A549 (cell line): ENCODE measurements at regions not wholly inside any gene's neighbourhood (a gene's known extent, or its start where the extent isn't known, plus 50 kb on each side); places are given as distances from the start of the nearest gene placed in this dataset.

Experiments used
- ATAC-seq, 2 experiments: fragments of 200-7000 bp in 1 of 2; fragments of >200 bp in 1 of 2; cut with Nextera tagmentation in 1 of 2; cut with Tn5 transposase in 1 of 2; 3 replicates each; pipeline versions ENCODE4 v1.8.0 to v1.9.1; 2018 to 2020; ENCODE audit warnings: mild to moderate bottlenecking in 1 of 2, moderate library complexity in 1 of 2
- CTCF ChIA-PET: fragments of 300-600 bp; sonication (Branson Sonifier 250); formaldehyde crosslinking; extraction: SDS; loops from one replicate; lab custom pipeline; 2021; ENCODE audit warnings: antibody characterized with exemption, inconsistent platforms; lab: Yijun Ruan, JAX
- POLR2A ChIA-PET: fragments of 350-600 bp; formaldehyde crosslinking; extraction: SDS; loops from one replicate; lab custom pipeline; 2021; ENCODE audit warnings: antibody characterized with exemption, inconsistent platforms; lab: Yijun Ruan, JAX
- DNase-seq, 2 experiments: peaks; one replicate each; pipeline versions ENCODE4 v3.0.0 to v3.0.0-alpha.2; 2011 to 2016; ENCODE audit warnings: low read depth in 1 of 2, low spot score in 1 of 2
- FAIRE-seq: peaks from 2 replicates; lab custom pipeline; 2011; peaks lifted over from hg19 to GRCh38; lab: Jason Lieb, UNC
- H3K27ac ChIP-seq, 2 experiments: fragments of >200 bp; sonication (Bioruptor Twin); formaldehyde crosslinking; 3 replicates each; pipeline ENCODE4 v1.5.1; 2016 to 2017
- H3K4me1 ChIP-seq: fragments of >200 bp; sonication (Bioruptor Twin); formaldehyde crosslinking; 3 replicates; pipeline ENCODE4 v1.6.1; 2016
- H3K4me2 ChIP-seq: fragments of >200 bp; sonication (Bioruptor Twin); formaldehyde crosslinking; 3 replicates; pipeline ENCODE4 v1.6.1; 2016
- H3K4me3 ChIP-seq: fragments of >200 bp; sonication (Bioruptor Twin); formaldehyde crosslinking; 3 replicates; pipeline ENCODE4 v1.5.1; 2016
- H3K9me3 ChIP-seq: fragments of >200 bp; sonication (Bioruptor Twin); formaldehyde crosslinking; 3 replicates; pipeline ENCODE4 v1.6.1; 2016
- CBX2 ChIP-seq: fragments of 200-600 bp; sonication (generic); IDR thresholded peaks from 2 replicates; pipeline ENCODE4 v1.6.1; 2016; ENCODE audit warnings: low read depth, mild to moderate bottlenecking, borderline replicate concordance
- CHD4 ChIP-seq: fragments of 200-600 bp; sonication (generic); IDR thresholded peaks from 2 replicates; pipeline ENCODE4 v1.6.1; 2016; ENCODE audit warnings: antibody characterized with exemption, mild to moderate bottlenecking, borderline replicate concordance
- EP300 ChIP-seq, 2 experiments: fragments of >200 bp; sonication (Bioruptor Twin); formaldehyde crosslinking; IDR thresholded peaks; 2 replicates in 1 of 2; 3 replicates in 1 of 2; pipeline ENCODE4 v1.6.1; 2016 to 2017
- ESRRA ChIP-seq: fragments of 150-350 bp; IDR thresholded peaks from 2 replicates; pipeline ENCODE4 v1.6.1; 2014; ENCODE audit warnings: mild to moderate bottlenecking, low read length, borderline replicate concordance
- FOSB ChIP-seq: fragments of 250-450 bp; sonication (Bioruptor Pico); IDR thresholded peaks from 2 replicates; pipeline ENCODE4 v1.5.0; 2020; ENCODE audit warnings: mild to moderate bottlenecking, moderate library complexity
- HDAC2 ChIP-seq: fragments of 200-600 bp; sonication (generic); IDR thresholded peaks from 2 replicates; pipeline ENCODE4 v1.6.1; 2016
- HEYL ChIP-seq: fragments of 250-450 bp; sonication (Bioruptor Pico); IDR thresholded peaks from 2 replicates; pipeline ENCODE4 v1.8.0; 2021; ENCODE audit warnings: mild to moderate bottlenecking, moderate library complexity
- HOXA7 ChIP-seq: fragments of 250-450 bp; sonication (Bioruptor Pico); IDR thresholded peaks from 2 replicates; pipeline ENCODE4 v1.5.0; 2020; ENCODE audit warnings: mild to moderate bottlenecking, moderate library complexity
- HOXB5 ChIP-seq: fragments of 250-450 bp; sonication (Bioruptor Pico); IDR thresholded peaks from 2 replicates; pipeline ENCODE4 v1.5.0; 2020; ENCODE audit warnings: mild to moderate bottlenecking, moderate library complexity
- JUN ChIP-seq, 2 experiments: fragments of >200 bp; sonication (Bioruptor Twin); formaldehyde crosslinking; IDR thresholded peaks; 2 replicates in 1 of 2; 3 replicates in 1 of 2; pipeline ENCODE4 v1.6.1; 2016 to 2017
- POLR2AphosphoS2 ChIP-seq: conservative IDR thresholded peaks from 2 replicates; pipeline ENCODE4 v1.6.1; 2012; ENCODE audit warnings: low read length, improper control_type of control experiment, inconsistent platforms
- RAD21 ChIP-seq, 2 experiments: fragments of >200 bp in 1 of 2; sonication (Bioruptor Twin) in 1 of 2; formaldehyde crosslinking in 1 of 2; IDR thresholded peaks in 1 of 2; conservative IDR thresholded peaks in 1 of 2; 2 replicates in 1 of 2; 3 replicates in 1 of 2; pipeline ENCODE4 v1.6.1; 2012 to 2018; ENCODE audit warnings: inconsistent platforms in 1 of 2
- RARB ChIP-seq: fragments of 250-450 bp; sonication (Bioruptor Pico); IDR thresholded peaks from 2 replicates; pipeline ENCODE4 v1.8.0; 2021; ENCODE audit warnings: mild to moderate bottlenecking, moderate library complexity
- RFX5 ChIP-seq: fragments of 450-650 bp; IDR thresholded peaks from 2 replicates; pipeline ENCODE4 v1.7.1; 2014; ENCODE audit warnings: antibody characterized with exemption, mild to moderate bottlenecking, moderate library complexity
- RNF2 ChIP-seq: fragments of 200-600 bp; sonication (generic); IDR thresholded peaks from 2 replicates; pipeline ENCODE4 v1.6.1; 2016; ENCODE audit warnings: low read depth, mild to moderate bottlenecking, antibody characterized with exemption, moderate library complexity, borderline replicate concordance
- SMC3 ChIP-seq: fragments of >200 bp; sonication (Bioruptor Twin); formaldehyde crosslinking; IDR thresholded peaks from 3 replicates; pipeline ENCODE4 v1.6.1; 2018; ENCODE audit warnings: inconsistent platforms
- ZSCAN20 ChIP-seq: fragments of 250-450 bp; sonication (Bioruptor Pico); IDR thresholded peaks from 2 replicates; pipeline ENCODE4 v1.8.0; 2022; ENCODE audit warnings: mild to moderate bottlenecking, moderate library complexity
- WGBS: methylation state at CpG from one replicate; pipeline ENCODE4 v1.1.6; 2017; ENCODE audit errors: missing lambda C conversion rate; 5-methylcytosine and 5-hydroxymethylcytosine counted together
- TF ChIP-seq, protein P1 (sequence below): fragments of >200 bp; sonication (Bioruptor Twin); formaldehyde crosslinking; IDR thresholded peaks from 3 replicates; pipeline ENCODE4 v1.5.1; 2016
- TF ChIP-seq, protein P2 (sequence below): fragments of >200 bp; sonication (Bioruptor Twin); formaldehyde crosslinking; IDR thresholded peaks from 3 replicates; pipeline ENCODE4 v1.6.1; 2016
- TF ChIP-seq, protein P3 (sequence below): fragments of 250-450 bp; sonication (Bioruptor Pico); IDR thresholded peaks from 2 replicates; pipeline ENCODE4 v1.5.0; 2021; ENCODE audit warnings: mild to moderate bottlenecking, moderate library complexity, borderline replicate concordance
- TF ChIP-seq, protein P4 (sequence below): IDR thresholded peaks from 2 replicates; pipeline ENCODE4 v1.6.1; 2012
- TF ChIP-seq, protein P5 (sequence below): fragments of 150-350 bp; IDR thresholded peaks from 2 replicates; pipeline ENCODE4 v1.6.1; 2014; ENCODE audit warnings: low read depth, mild to moderate bottlenecking, low read length
- TF ChIP-seq, protein P6 (sequence below): fragments of 450-650 bp; IDR thresholded peaks from 2 replicates; pipeline ENCODE4 v1.6.1; 2014; ENCODE audit warnings: antibody characterized with exemption

DNA sequence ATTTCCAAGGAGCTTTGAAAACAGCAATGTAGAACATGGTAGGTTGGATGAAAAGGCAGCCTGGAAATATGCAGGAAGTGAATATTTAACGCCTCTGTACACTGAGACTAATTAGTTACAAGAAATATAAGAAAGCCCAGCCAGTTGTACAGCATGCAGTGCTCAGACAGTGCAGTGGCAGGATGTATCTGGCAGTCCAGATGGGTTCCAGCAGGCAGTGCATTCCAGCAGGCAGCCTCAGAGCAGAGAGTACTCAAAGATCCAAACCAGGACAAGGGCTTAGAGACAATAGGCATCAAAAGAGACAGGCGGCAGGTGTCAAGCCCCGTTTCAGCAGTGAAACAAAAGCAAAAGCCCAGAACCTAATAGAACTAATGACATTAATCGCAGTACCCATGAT is 2776.3 kb downstream of the PCDH9 start:
- POLR2A ChIA-PET, result no interaction called here
- WGBS, result 63% methylated on average over 4 of the region's 4 CpGs
- CTCF ChIA-PET, result no interaction called here
- no peak overlapping the region for H3K4me2 ChIP-seq
- H3K4me1 ChIP-seq, result no peaks in the 10 kb centered on the region
- DNase-seq, result no peak
- no peak overlapping the region for H3K27ac ChIP-seq
- no peaks in the 10 kb centered on the region for H3K9me3 ChIP-seq
- no peak overlapping the region for H3K4me3 ChIP-seq
- TF ChIP-seq HOXA7 (CRISPR knock-in tag), result no peak
- TF ChIP-seq, all 56 proteins: peak for 0
- ATAC-seq (no peak), FAIRE-seq (no peak)

DNA sequence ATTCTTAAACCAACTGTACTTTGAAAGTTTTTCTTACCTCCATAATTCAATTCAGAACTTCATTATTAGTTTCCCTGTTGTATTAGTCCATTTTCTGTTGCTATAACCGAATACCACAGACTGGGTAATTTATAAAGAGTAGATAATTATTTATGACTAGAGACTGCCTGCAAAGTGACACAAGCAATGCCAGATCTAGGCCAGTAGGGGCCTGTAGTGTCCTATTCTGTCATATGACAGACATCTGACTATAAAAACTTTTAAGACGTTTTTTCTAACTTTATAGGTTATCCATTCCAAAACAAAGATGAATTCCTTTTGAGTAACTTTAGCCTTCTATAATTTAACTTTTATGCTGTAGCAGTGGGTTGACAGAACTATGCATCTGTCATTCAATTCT is 2783.8 kb downstream of the PCDH9 start:
- peak; percentile 1 to 20 for DNase-seq
- no peak for FAIRE-seq
- Histone ChIP-seq H3K4me2 (no peak overlapping the region), H3K4me1 (no peaks in the 10 kb centered on the region), H3K9me3 (no peaks in the 10 kb centered on the region), H3K4me3 (no peak overlapping the region)
- POLR2A ChIA-PET, result no interaction called here
- 2% methylated on average over 2 of the region's 2 CpGs for WGBS
- CTCF ChIA-PET, result interaction anchor here (0.7 to 1.4 kb wide), 3 partner anchors 1173 to 1756 kb away, joined by 3 to 4 read pairs (median 4); no protein-coding TSS in a partner anchor
- TF ChIP-seq SMC3 (0 out of 3 replicates have a peak, but pooled peaks have one; percentile 10), ZSCAN20 (no peak), RAD21 (conservative IDR thresholded peaks at IDR 0.05 in 1 of 2, IDR thresholded peaks at IDR 0.05 in 1 of 2) (peak; percentile 33 to 54; a peak in 2 of 5 replicates)
- TF ChIP-seq, protein P1, sequence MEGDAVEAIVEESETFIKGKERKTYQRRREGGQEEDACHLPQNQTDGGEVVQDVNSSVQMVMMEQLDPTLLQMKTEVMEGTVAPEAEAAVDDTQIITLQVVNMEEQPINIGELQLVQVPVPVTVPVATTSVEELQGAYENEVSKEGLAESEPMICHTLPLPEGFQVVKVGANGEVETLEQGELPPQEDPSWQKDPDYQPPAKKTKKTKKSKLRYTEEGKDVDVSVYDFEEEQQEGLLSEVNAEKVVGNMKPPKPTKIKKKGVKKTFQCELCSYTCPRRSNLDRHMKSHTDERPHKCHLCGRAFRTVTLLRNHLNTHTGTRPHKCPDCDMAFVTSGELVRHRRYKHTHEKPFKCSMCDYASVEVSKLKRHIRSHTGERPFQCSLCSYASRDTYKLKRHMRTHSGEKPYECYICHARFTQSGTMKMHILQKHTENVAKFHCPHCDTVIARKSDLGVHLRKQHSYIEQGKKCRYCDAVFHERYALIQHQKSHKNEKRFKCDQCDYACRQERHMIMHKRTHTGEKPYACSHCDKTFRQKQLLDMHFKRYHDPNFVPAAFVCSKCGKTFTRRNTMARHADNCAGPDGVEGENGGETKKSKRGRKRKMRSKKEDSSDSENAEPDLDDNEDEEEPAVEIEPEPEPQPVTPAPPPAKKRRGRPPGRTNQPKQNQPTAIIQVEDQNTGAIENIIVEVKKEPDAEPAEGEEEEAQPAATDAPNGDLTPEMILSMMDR, result peak; percentile 38; the same call in 2 of the 3 replicates
- TF ChIP-seq, protein P2, sequence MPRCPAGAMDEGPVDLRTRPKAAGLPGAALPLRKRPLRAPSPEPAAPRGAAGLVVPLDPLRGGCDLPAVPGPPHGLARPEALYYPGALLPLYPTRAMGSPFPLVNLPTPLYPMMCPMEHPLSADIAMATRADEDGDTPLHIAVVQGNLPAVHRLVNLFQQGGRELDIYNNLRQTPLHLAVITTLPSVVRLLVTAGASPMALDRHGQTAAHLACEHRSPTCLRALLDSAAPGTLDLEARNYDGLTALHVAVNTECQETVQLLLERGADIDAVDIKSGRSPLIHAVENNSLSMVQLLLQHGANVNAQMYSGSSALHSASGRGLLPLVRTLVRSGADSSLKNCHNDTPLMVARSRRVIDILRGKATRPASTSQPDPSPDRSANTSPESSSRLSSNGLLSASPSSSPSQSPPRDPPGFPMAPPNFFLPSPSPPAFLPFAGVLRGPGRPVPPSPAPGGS, result no peak
- TF ChIP-seq, all 56 proteins: peak for 3
- peak in 1 of 2 experiments; percentile 53; a peak in 1 of 6 replicates for ATAC-seq
- H3K27ac ChIP-seq, result no peak overlapping the region

DNA sequence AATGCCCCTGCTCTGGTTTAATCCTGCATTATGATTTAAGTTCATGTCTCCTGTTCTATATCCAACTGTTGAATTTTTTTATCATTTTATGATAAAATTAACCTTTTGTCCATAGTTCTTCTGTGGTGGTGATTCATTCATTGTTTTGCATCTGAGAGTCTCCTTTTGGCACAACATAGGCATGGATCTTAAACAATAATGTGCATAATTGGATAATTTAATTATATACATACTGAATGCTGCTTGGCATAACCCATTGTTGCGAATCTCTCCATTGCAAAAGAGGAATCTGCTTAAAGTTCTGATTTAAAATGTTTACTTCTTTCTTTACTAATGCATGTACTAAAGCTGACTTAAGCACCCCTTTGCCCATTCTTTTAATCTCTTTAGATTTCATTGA is 2788.4 kb downstream of the PCDH9 start:
- WGBS, result 78% methylated on average over 1 of the region's 1 CpG
- ChIA-PET POLR2A (no interaction called here), CTCF (no interaction called here)
- Histone ChIP-seq H3K9me3 (no peaks in the 10 kb centered on the region), H3K4me2 (no peak overlapping the region), H3K4me3 (no peak overlapping the region), H3K4me1 (no peaks in the 10 kb centered on the region), H3K27ac (no peak overlapping the region)
- FAIRE-seq, result no peak
- TF ChIP-seq CHD4, result no peak
- no peak for TF ChIP-seq RAD21 (conservative IDR thresholded peaks at IDR 0.05 in 1 of 2, IDR thresholded peaks at IDR 0.05 in 1 of 2)
- no peak for TF ChIP-seq CBX2
- no peak for TF ChIP-seq RNF2
- TF ChIP-seq RARB (CRISPR knock-in tag), result no peak
- no peak for TF ChIP-seq HEYL
- no peak for TF ChIP-seq RFX5
- no peak for TF ChIP-seq JUN (IDR thresholded peaks at IDR 0.05)
- TF ChIP-seq HDAC2, result no peak
- TF ChIP-seq HOXA7 (CRISPR knock-in tag), result no peak
- TF ChIP-seq FOSB (CRISPR knock-in tag), result no peak
- TF ChIP-seq, protein P3, sequence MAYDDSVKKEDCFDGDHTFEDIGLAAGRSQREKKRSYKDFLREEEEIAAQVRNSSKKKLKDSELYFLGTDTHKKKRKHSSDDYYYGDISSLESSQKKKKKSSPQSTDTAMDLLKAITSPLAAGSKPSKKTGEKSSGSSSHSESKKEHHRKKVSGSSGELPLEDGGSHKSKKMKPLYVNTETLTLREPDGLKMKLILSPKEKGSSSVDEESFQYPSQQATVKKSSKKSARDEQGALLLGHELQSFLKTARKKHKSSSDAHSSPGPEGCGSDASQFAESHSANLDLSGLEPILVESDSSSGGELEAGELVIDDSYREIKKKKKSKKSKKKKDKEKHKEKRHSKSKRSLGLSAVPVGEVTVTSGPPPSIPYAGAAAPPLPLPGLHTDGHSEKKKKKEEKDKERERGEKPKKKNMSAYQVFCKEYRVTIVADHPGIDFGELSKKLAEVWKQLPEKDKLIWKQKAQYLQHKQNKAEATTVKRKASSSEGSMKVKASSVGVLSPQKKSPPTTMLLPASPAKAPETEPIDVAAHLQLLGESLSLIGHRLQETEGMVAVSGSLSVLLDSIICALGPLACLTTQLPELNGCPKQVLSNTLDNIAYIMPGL (CRISPR knock-in tag), result no peak
- TF ChIP-seq, protein P4, sequence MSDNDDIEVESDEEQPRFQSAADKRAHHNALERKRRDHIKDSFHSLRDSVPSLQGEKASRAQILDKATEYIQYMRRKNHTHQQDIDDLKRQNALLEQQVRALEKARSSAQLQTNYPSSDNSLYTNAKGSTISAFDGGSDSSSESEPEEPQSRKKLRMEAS, result no peak
- TF ChIP-seq, protein P2, result no peak
- TF ChIP-seq, protein P5, sequence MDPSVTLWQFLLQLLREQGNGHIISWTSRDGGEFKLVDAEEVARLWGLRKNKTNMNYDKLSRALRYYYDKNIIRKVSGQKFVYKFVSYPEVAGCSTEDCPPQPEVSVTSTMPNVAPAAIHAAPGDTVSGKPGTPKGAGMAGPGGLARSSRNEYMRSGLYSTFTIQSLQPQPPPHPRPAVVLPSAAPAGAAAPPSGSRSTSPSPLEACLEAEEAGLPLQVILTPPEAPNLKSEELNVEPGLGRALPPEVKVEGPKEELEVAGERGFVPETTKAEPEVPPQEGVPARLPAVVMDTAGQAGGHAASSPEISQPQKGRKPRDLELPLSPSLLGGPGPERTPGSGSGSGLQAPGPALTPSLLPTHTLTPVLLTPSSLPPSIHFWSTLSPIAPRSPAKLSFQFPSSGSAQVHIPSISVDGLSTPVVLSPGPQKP, result no peak
- TF ChIP-seq HOXB5, result no peak
- no peak for TF ChIP-seq POLR2AphosphoS2
- TF ChIP-seq ESRRA, result no peak
- TF ChIP-seq EP300 (IDR thresholded peaks at IDR 0.05), result no peak
- TF ChIP-seq, protein P6, sequence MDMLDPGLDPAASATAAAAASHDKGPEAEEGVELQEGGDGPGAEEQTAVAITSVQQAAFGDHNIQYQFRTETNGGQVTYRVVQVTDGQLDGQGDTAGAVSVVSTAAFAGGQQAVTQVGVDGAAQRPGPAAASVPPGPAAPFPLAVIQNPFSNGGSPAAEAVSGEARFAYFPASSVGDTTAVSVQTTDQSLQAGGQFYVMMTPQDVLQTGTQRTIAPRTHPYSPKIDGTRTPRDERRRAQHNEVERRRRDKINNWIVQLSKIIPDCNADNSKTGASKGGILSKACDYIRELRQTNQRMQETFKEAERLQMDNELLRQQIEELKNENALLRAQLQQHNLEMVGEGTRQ, result no peak
- no peak for ATAC-seq
- no peak for DNase-seq
